ENCODE measurements at regions not wholly inside any gene's neighbourhood (a gene's known extent, or its start where the extent isn't known, plus 50 kb on each side); places are given as distances from the start of the nearest gene placed in this dataset.
"Not testable (repeated sequence)": the region's sequence is repeated elsewhere in the genome, so short reads cannot be mapped to it uniquely, and the experiment has no call there.

- H3K4me3 Mint-ChIP-seq; ATAC-seq; H3K4me1 Mint-ChIP-seq; H3K27me3 Mint-ChIP-seq; H3K27ac Mint-ChIP-seq; DNase-seq; H3K9me3 ChIP-seq (ENCODE audit: control insufficient read depth, low read length, poor library complexity, severe bottlenecking); H3K36me3 Mint-ChIP-seq (ENCODE audit: low read depth): not testable (repeated sequence)
These were observed 115.1 kb downstream of the CRYAA start for GRCh38 chr21:43283925-43284221.

GRCh38 chr21:43283136-43283924 is 114.5 kb downstream of the CRYAA start:
- no peaks in the 10 kb centered on the region for H3K27me3 Mint-ChIP-seq

DNA sequence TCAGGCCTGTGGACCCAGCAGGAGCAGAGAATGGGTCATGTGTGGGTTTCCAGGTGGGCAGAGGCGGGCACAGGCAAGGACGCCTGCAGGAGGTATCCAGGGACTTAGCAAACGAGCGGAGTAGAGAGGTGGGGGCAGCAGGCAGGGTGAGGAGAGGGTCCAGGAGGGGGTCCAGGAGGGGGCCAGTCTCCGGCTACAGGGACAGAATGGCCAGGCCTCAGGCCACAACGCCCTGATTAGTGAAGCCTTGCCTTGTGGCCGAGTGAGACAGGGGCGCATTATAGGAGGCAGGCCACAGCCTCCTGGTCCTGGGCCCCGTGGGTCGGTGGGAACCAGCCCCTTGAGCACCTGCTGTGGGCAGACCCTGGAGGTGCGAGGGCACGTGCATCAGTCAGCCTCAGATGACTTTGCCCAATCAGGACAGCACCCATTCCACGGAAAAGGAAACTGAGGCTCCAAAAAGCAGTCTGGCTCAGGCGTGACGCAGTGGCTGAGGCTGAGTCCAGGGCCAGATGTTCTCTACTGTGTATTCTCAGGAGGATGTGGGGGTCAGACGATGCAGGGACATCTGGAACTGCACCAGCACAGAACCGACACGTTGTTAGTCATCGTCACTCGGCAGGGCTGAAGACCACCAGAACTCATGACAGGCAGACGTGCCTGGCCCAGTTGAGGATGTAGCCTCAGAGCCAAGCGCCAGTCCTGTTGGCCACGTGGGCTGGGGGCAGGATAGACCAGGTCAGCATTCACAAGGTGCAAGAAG is 113.7 kb downstream of the CRYAA start:
- H3K27me3 Mint-ChIP-seq: peaks cover 4% of the 10 kb centered on the region
- H3K36me3 Mint-ChIP-seq (ENCODE audit: low read depth): no peaks in the 10 kb centered on the region
- DNase-seq: no peak
- no peak overlapping the region for H3K4me3 Mint-ChIP-seq
- no peak for ATAC-seq
- no peaks in the 10 kb centered on the region for H3K4me1 Mint-ChIP-seq
- H3K27ac Mint-ChIP-seq: no peak overlapping the region
- H3K9me3 ChIP-seq (ENCODE audit: control insufficient read depth, low read length, poor library complexity, severe bottlenecking): no peaks in the 10 kb centered on the region

More at GRCh38 chr21:43283136-43283924, 114.5 kb downstream of the CRYAA start:
- no peak for DNase-seq
- Mint-ChIP-seq H3K36me3 (ENCODE audit: low read depth) (no peaks in the 10 kb centered on the region), H3K27ac (no peak overlapping the region), H3K4me3 (no peak overlapping the region), H3K4me1 (no peaks in the 10 kb centered on the region)
- ATAC-seq: no peak
- H3K9me3 ChIP-seq (ENCODE audit: control insufficient read depth, low read length, poor library complexity, severe bottlenecking): no peaks in the 10 kb centered on the region

GRCh38 chr21:43281661-43282357 is 113.0 kb downstream of the CRYAA start:
- no peak overlapping the region for H3K4me3 Mint-ChIP-seq
- no peaks in the 10 kb centered on the region for H3K4me1 Mint-ChIP-seq
- no peaks in the 10 kb centered on the region for H3K36me3 Mint-ChIP-seq (ENCODE audit: low read depth)
- no peak overlapping the region for H3K27ac Mint-ChIP-seq
- no peaks in the 10 kb centered on the region for H3K9me3 ChIP-seq (ENCODE audit: control insufficient read depth, low read length, poor library complexity, severe bottlenecking)
- DNase-seq (no peak), ATAC-seq (no peak)
- peaks cover 6% of the 10 kb centered on the region for H3K27me3 Mint-ChIP-seq

DNA sequence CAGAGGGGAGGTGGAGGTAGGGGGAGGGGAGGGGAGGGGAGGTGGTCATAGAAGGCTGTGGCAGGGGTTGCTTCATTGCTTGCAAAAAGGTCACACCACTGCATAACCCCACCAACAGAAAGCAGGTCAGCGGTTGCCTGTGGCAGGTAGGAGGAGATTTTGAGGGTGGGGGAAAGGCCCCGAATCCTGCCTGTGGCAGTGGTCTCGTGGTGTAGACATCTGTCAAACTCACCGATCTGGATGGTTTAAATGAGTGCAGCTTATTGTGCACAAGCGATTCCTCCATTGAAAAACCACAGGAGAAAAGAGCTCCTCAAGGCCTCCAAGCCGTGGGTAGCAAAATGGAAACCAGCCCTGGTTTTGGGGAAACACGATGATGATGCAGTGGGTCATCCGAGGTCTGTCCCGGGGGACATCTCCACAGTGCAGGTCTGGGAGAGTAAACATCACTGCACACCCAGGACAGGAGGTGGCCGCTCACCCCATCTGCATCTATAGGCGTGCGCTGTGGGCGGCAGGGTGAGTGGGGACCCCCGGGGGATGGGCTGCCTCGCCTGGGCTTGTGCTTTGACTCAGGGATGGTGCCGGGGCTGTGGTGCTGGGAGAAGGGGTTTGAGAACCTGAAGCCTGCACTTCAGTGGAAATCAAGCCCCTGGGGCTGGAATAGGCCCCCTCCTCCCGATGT is 112.3 kb downstream of the CRYAA start:
- Mint-ChIP-seq H3K4me1 (no peaks in the 10 kb centered on the region), H3K36me3 (ENCODE audit: low read depth) (no peaks in the 10 kb centered on the region), H3K27ac (no peak overlapping the region), H3K27me3 (peaks cover 13% of the 10 kb centered on the region), H3K4me3 (no peak overlapping the region)
- no peak for DNase-seq
- peak; percentile 54 for ATAC-seq
- no peaks in the 10 kb centered on the region for H3K9me3 ChIP-seq (ENCODE audit: control insufficient read depth, low read length, poor library complexity, severe bottlenecking)

DNA sequence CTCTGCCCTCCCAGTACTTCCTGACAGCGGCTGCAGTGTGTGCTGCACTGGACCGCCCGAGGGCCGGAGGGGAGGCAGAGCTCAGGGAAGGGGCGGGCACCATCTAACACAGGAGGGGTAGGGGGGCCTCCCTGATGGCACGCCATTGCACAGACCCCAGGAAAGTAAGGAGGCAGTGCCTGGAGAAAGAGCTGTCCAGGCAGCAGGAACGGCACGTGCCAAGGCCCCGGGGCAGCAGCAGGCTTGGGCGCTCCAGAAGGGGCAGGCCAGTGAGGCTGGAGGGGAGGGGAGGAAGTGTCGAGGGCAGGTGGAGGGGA is 110.7 kb downstream of the CRYAA start:
- peaks cover 3% of the 10 kb centered on the region for H3K4me1 Mint-ChIP-seq
- H3K9me3 ChIP-seq (ENCODE audit: control insufficient read depth, low read length, poor library complexity, severe bottlenecking): no peaks in the 10 kb centered on the region
- peaks cover 22% of the 10 kb centered on the region for H3K27me3 Mint-ChIP-seq
- H3K4me3 Mint-ChIP-seq: peak overlapping the region; percentile 5
- no peaks in the 10 kb centered on the region for H3K36me3 Mint-ChIP-seq (ENCODE audit: low read depth)
- DNase-seq: no peak
- no peak for ATAC-seq
- no peak overlapping the region for H3K27ac Mint-ChIP-seq

- H3K9me3 ChIP-seq (ENCODE audit: control insufficient read depth, low read length, poor library complexity, severe bottlenecking): no peaks in the 10 kb centered on the region
- Mint-ChIP-seq H3K4me3 (peak overlapping the region; percentile 5), H3K36me3 (ENCODE audit: low read depth) (no peaks in the 10 kb centered on the region), H3K27me3 (peaks cover 22% of the 10 kb centered on the region), H3K4me1 (peaks cover 3% of the 10 kb centered on the region), H3K27ac (peak overlapping the region; percentile 16)
- ATAC-seq: no peak
- no peak for DNase-seq
These were observed 110.2 kb downstream of the CRYAA start for GRCh38 chr21:43278766-43279577.

GRCh38 chr21:43278359-43278758 is 109.6 kb downstream of the CRYAA start:
- ATAC-seq (no peak), DNase-seq (no peak)
- Mint-ChIP-seq H3K4me3 (no peak overlapping the region), H3K27me3 (peaks cover 24% of the 10 kb centered on the region), H3K4me1 (peaks cover 3% of the 10 kb centered on the region), H3K27ac (peak overlapping the region; percentile 16), H3K36me3 (ENCODE audit: low read depth) (no peaks in the 10 kb centered on the region)
- no peaks in the 10 kb centered on the region for H3K9me3 ChIP-seq (ENCODE audit: control insufficient read depth, low read length, poor library complexity, severe bottlenecking)

GRCh38 chr21:43277481-43278351 is 108.9 kb downstream of the CRYAA start:
- H3K27ac Mint-ChIP-seq: peak overlapping the region; percentile 16
- H3K9me3 ChIP-seq (ENCODE audit: control insufficient read depth, low read length, poor library complexity, severe bottlenecking): no peaks in the 10 kb centered on the region
- no peak for ATAC-seq
- H3K36me3 Mint-ChIP-seq (ENCODE audit: low read depth): no peaks in the 10 kb centered on the region
- no peak overlapping the region for H3K4me3 Mint-ChIP-seq
- peaks cover 29% of the 10 kb centered on the region for H3K27me3 Mint-ChIP-seq
- no peak for DNase-seq
- H3K4me1 Mint-ChIP-seq: peaks cover 3% of the 10 kb centered on the region

- no peaks in the 10 kb centered on the region for H3K9me3 ChIP-seq (ENCODE audit: control insufficient read depth, low read length, poor library complexity, severe bottlenecking)
- peaks cover 29% of the 10 kb centered on the region for H3K27me3 Mint-ChIP-seq
- no peak overlapping the region for H3K27ac Mint-ChIP-seq
- peaks cover 3% of the 10 kb centered on the region for H3K4me1 Mint-ChIP-seq
- DNase-seq (no peak), ATAC-seq (no peak)
- no peak overlapping the region for H3K4me3 Mint-ChIP-seq
- H3K36me3 Mint-ChIP-seq (ENCODE audit: low read depth): no peaks in the 10 kb centered on the region
These were observed 108.0 kb downstream of the CRYAA start for GRCh38 chr21:43276811-43277210.

DNA sequence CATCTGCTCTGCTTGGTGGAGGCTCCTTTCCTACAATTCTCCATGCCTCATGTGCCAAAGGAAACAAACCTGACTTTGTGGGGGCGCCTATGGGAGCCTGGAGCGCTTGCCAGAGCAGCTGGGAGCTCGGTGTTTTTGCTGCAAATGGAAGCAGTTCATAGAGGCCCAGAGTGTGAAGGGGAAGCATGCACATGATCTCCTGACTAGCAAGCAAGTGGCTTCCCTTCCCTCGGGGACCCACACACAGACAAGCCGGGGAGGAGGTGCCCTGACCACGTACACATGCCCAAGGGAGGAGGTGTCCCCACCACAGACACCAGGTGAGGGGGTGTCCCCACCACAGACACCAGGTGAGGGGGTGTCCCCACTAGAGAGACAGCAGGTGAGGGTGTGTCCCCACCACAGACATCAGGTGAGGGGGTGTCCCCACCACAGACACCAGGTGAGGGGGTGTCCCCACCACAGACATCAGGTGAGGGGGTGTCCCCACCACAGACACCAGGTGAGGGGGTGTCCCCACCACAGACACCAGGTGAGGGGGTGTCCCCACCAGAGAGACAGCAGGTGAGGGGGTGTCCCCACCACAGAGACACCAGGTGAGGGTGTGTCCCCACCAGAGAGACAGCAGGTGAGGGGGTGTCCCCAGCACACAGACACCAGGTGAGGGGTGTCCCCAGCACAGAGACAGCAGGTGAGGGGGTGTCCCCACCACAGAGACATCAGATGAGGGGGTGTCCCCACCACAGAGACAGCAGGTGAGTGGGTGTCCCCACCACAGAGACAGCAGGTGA is 106.8 kb downstream of the CRYAA start:
- peaks cover 40% of the 10 kb centered on the region for H3K27me3 Mint-ChIP-seq
- H3K4me3 Mint-ChIP-seq: peak overlapping the region; percentile 33
- no peaks in the 10 kb centered on the region for H3K36me3 Mint-ChIP-seq (ENCODE audit: low read depth)
- H3K4me1 Mint-ChIP-seq: peaks cover 3% of the 10 kb centered on the region
- no peak overlapping the region for H3K27ac Mint-ChIP-seq
- no peaks in the 10 kb centered on the region for H3K9me3 ChIP-seq (ENCODE audit: control insufficient read depth, low read length, poor library complexity, severe bottlenecking)
- DNase-seq (no peak), ATAC-seq (peak; percentile 66)

All from T-helper 17 cell (primary cell).